Prostate gland (tissue), 2 donors: ENCODE measurements at regions not wholly inside any gene's neighbourhood (a gene's known extent, or its start where the extent isn't known, plus 50 kb on each side); places are given as distances from the start of the nearest gene placed in this dataset.

Experiments used
- CTCF ChIP-seq, 4 experiments: fragments of 200-600 bp in 2 of 4; fragments of 450-650 bp in 2 of 4; sonication (generic) in 2 of 4; IDR thresholded peaks; 1 replicate in 3 of 4; 2 replicates in 1 of 4; pipeline ENCODE4 v1.5.1; 2016 to 2019; ENCODE audit warnings: antibody characterized with exemption in 4 of 4, mild to moderate bottlenecking in 2 of 4, moderate library complexity in 2 of 4
- POLR2A ChIP-seq: fragments of 450-650 bp; IDR thresholded peaks from one replicate; pipeline ENCODE4 v1.6.1; 2016; ENCODE audit warnings: antibody characterized with exemption, mild to moderate bottlenecking

DNA sequence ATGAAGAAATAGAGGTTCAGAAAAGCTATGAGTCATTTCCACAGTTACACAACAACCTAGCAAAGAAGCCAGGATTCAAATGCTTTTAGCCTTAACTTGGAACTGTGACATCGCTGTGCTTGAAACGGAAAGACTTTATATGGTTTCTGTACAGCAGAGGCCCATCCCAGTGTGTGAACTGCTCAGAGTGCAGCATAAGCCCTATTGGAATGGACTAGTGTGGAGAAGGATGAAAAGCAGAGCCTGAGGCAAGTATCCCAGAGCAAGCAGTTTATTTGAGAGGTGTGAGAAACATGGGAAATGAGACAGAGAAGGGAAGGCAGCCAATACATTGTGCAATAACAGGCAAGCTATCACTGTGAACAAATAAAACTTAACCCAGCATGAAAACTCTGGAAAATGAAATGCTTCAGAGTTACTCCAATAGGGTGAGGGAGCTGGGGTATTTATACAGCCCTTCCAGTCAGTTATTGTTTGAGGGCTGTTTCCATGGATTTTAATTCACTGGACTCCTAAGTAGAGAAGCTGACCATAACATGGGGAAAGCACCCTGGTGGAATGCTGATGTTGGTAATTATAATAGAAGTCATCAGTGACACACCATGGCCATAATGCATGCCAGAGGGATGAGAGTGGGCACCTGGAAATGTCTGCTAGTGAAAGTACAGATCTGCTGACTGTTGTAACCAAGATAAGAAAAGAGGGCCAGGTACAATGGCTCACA is 254.0 kb upstream of the POU3F3 start:
- no peak for TF ChIP-seq CTCF (IDR thresholded peaks at IDR 0.05)
- TF ChIP-seq POLR2A: no peak
